ENCODE measurements at regions not wholly inside any gene's neighbourhood (a gene's known extent, or its start where the extent isn't known, plus 50 kb on each side); places are given as distances from the start of the nearest gene placed in this dataset.

DNA sequence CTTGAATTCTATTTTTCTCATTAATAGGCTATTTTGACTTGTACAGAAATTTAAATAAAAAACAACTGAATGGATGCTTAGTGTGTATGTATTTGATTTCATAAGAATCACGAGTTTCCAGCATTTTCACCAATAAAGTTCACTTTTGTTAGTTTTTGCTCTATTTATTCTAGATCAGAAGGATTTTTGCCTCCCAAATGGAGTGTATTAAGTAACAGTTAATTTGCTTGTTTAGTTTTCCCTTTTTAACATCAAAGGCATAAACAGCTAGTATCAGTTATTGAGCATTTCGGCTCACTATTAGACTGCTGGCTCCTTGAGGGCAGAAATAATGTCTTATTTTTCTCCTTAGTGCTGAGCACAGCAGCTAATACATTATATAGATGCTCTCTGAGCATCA, 414.1 kb downstream of the FGF9 start:
- no peak overlapping the region for H3K4me3 ChIP-seq (replicated peaks in 1 of 2; ENCODE audit: low read depth in 1 of 2, low read length in 2 of 2)
- BruUV-seq (replicated peaks), result no TSS peak
- TF ChIP-seq, protein P1, sequence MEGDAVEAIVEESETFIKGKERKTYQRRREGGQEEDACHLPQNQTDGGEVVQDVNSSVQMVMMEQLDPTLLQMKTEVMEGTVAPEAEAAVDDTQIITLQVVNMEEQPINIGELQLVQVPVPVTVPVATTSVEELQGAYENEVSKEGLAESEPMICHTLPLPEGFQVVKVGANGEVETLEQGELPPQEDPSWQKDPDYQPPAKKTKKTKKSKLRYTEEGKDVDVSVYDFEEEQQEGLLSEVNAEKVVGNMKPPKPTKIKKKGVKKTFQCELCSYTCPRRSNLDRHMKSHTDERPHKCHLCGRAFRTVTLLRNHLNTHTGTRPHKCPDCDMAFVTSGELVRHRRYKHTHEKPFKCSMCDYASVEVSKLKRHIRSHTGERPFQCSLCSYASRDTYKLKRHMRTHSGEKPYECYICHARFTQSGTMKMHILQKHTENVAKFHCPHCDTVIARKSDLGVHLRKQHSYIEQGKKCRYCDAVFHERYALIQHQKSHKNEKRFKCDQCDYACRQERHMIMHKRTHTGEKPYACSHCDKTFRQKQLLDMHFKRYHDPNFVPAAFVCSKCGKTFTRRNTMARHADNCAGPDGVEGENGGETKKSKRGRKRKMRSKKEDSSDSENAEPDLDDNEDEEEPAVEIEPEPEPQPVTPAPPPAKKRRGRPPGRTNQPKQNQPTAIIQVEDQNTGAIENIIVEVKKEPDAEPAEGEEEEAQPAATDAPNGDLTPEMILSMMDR (IDR thresholded peaks at IDR 0.05 in 2 of 3, conservative IDR thresholded peaks at IDR 0.05 in 1 of 3; ENCODE audit: borderline replicate concordance in 1 of 3, insufficient read depth in 1 of 3, low read depth in 2 of 3, low read length in 2 of 3), result no peak
- TF ChIP-seq CBX3 (IDR thresholded peaks at IDR 0.05; ENCODE audit: low read depth) (no peak), TCF7L2 (IDR thresholded peaks at IDR 0.05; ENCODE audit: borderline replicate concordance, extremely low read depth, insufficient read depth, insufficient read length) (no peak)
- ChIA-PET POLR2A (no interaction called here), CTCF (no interaction called here), RAD21 (ENCODE audit: low non-redundant PET in 1 of 2, low total read pairs in 2 of 2, uncharacterized antibody in 2 of 2, unreplicated experiment in 2 of 2) (no interaction called here)
- H4K20me1 ChIP-seq (ENCODE audit: insufficient read depth), result no peaks in the 10 kb centered on the region
- no peak overlapping the region for H3K9ac ChIP-seq (ENCODE audit: low read length)
- ATAC-seq (no peak), DNase-seq (ENCODE audit: low read depth, low spot score) (no peak)
- H2AFZ ChIP-seq (ENCODE audit: low read depth, low read length, poor library complexity, severe bottlenecking), result no peak overlapping the region
- H3K4me2 ChIP-seq (ENCODE audit: low read length), result no peak overlapping the region
- H3K4me1 ChIP-seq (ENCODE audit: control insufficient read depth in 1 of 2, insufficient read depth in 2 of 2, low read length in 2 of 2), result no peaks in the 10 kb centered on the region
- no peak overlapping the region for H3K27ac ChIP-seq (ENCODE audit: low read depth, low read length)
- no peaks in the 10 kb centered on the region for H3K9me2 ChIP-seq (ENCODE audit: insufficient read depth)
- H3K36me3 ChIP-seq (ENCODE audit: control insufficient read depth in 1 of 2, insufficient read depth in 2 of 2, low read length in 2 of 2), result no peaks in the 10 kb centered on the region
- no peaks in the 10 kb centered on the region for H3K9me3 ChIP-seq (ENCODE audit: control insufficient read depth in 1 of 2, insufficient read depth in 1 of 2, low read depth in 1 of 2, low read length in 2 of 2)
- no peaks in the 10 kb centered on the region for H3K79me2 ChIP-seq (ENCODE audit: insufficient read depth, low read length)
- intact Hi-C loops (cut with micrococcal nuclease), result no loop called here
- H3K27me3 ChIP-seq (ENCODE audit: insufficient read depth, low read length), result peaks cover 8% of the 10 kb centered on the region

DNA sequence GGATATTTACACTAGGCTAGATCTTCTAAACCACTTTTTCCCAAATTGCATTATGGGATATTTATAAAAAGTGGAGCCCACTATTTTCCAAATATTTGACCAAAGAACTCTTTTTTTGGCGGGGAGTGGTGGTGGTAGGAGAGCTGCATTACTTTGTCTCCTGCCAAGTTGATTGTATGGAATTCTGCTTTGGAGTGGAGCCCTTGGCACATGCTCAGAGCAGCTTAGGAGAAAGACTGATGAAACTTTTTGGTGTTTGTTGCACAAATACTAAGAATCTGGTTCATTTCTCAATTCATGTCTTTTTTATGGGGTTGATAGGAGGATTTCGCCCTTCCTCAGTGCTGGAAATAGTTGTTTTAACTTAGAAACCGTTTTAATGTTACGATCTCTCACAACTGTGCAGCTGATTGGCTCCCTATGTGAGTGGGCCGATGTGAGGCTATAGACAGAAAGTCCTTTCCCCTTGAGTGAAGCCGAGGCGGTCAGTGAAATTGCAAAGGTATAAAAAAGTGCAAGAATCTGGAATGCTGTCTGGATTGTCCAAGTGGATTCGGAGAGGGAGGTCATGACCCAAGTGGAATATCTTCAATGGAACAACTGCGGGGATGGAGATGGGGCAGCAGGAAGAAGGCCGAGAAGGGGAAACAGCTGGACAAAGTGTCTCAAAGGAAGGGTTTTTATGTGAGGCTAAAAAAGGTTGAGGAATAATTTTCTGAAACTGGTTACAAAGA, 415.9 kb downstream of the FGF9 start:
- H3K4me2 ChIP-seq (ENCODE audit: low read length), result no peak overlapping the region
- no peak for DNase-seq (ENCODE audit: low read depth, low spot score)
- no peak overlapping the region for H3K27ac ChIP-seq (ENCODE audit: low read depth, low read length)
- no peaks in the 10 kb centered on the region for H3K4me1 ChIP-seq (ENCODE audit: control insufficient read depth in 1 of 2, insufficient read depth in 2 of 2, low read length in 2 of 2)
- H3K79me2 ChIP-seq (ENCODE audit: insufficient read depth, low read length), result no peaks in the 10 kb centered on the region
- H3K27me3 ChIP-seq (ENCODE audit: insufficient read depth, low read length), result peaks cover 8% of the 10 kb centered on the region
- BruUV-seq (replicated peaks), result no TSS peak
- intact Hi-C loops (cut with micrococcal nuclease), result no loop called here
- H3K9ac ChIP-seq (ENCODE audit: low read length), result no peak overlapping the region
- no peak for TF ChIP-seq RAD21 (IDR thresholded peaks at IDR 0.05; ENCODE audit: low read depth)
- no peak for TF ChIP-seq EZH2 (IDR thresholded peaks at IDR 0.05)
- no peak for TF ChIP-seq SIN3A (IDR thresholded peaks at IDR 0.05; ENCODE audit: low read depth)
- no peak for TF ChIP-seq YY1 (IDR thresholded peaks at IDR 0.05; ENCODE audit: extremely low read depth, insufficient replicate concordance, low read depth, low read length)
- no peak for TF ChIP-seq JUND (IDR thresholded peaks at IDR 0.05)
- TF ChIP-seq POLR2AphosphoS5 (IDR thresholded peaks at IDR 0.05; ENCODE audit: low read depth, low read length), result no peak
- no peak for TF ChIP-seq SP1 (IDR thresholded peaks at IDR 0.05; ENCODE audit: low read depth)
- TF ChIP-seq CBX3 (IDR thresholded peaks at IDR 0.05; ENCODE audit: low read depth), result no peak
- no peaks in the 10 kb centered on the region for H3K9me2 ChIP-seq (ENCODE audit: insufficient read depth)
- no peak for ATAC-seq
- H3K36me3 ChIP-seq (ENCODE audit: control insufficient read depth in 1 of 2, insufficient read depth in 2 of 2, low read length in 2 of 2), result no peaks in the 10 kb centered on the region
- ChIA-PET POLR2A (no interaction called here), CTCF (no interaction called here), RAD21 (ENCODE audit: low non-redundant PET in 1 of 2, low total read pairs in 2 of 2, uncharacterized antibody in 2 of 2, unreplicated experiment in 2 of 2) (no interaction called here)
- H3K4me3 ChIP-seq (replicated peaks in 1 of 2; ENCODE audit: low read depth in 1 of 2, low read length in 2 of 2), result no peak overlapping the region
- H4K20me1 ChIP-seq (ENCODE audit: insufficient read depth), result no peaks in the 10 kb centered on the region
- no peaks in the 10 kb centered on the region for H3K9me3 ChIP-seq (ENCODE audit: control insufficient read depth in 1 of 2, insufficient read depth in 1 of 2, low read depth in 1 of 2, low read length in 2 of 2)
- no peak overlapping the region for H2AFZ ChIP-seq (ENCODE audit: low read depth, low read length, poor library complexity, severe bottlenecking)

Data from HCT116 (cell line).